T-cell (primary cell): ENCODE measurements at regions not wholly inside any gene's neighbourhood (a gene's known extent, or its start where the extent isn't known, plus 50 kb on each side); places are given as distances from the start of the nearest gene placed in this dataset.

Experiments
- ATAC-seq, 4 experiments: fragments of 200-7000 bp in 3 of 4; fragments of 150-1000 bp in 1 of 4; cut with Tn5 transposase; replicated peaks in 1 of 4; 1 replicate in 3 of 4; 2 replicates in 1 of 4; pipeline ENCODE4 v1.10.0; 2021; ENCODE audit warnings: moderate library complexity in 3 of 4, mild to moderate bottlenecking in 2 of 4, moderate number of reproducible peaks in 1 of 4
- CTCF ChIA-PET, 2 donors: fragments of 300-600 bp; sonication (Branson Sonifier 250); formaldehyde crosslinking; loops; one replicate each; lab custom pipeline; 2022; ENCODE audit warnings: antibody characterized with exemption in 2 of 2; lab: Charles Lee
- POLR2A ChIA-PET, 2 donors: fragments of 300-600 bp; sonication (Branson Sonifier 250); formaldehyde crosslinking; loops; one replicate each; lab custom pipeline; 2022; ENCODE audit warnings: antibody characterized with exemption in 2 of 2; lab: Charles Lee
- DNase-seq, 35 experiments: peaks; one replicate each; pipeline versions ENCODE4 v3.0.0 to v3.0.0-alpha.2; 2013 to 2023
- H3K27ac ChIP-seq: one replicate; pipeline ENCODE4 v1.5.1; 2013; ENCODE audit warnings: low read length
- H3K27me3 ChIP-seq, 2 experiments: replicated peaks in 1 of 2; 1 replicate in 1 of 2; 2 replicates in 1 of 2; pipeline versions ENCODE4 v1.6.1 to v1.7.0; 2013; ENCODE audit warnings: low read length in 1 of 2, mixed read lengths in 1 of 2; ENCODE audit not compliant: control insufficient read depth in 2 of 2, insufficient read depth in 2 of 2; ENCODE audit errors: extremely low read depth in 1 of 2
- H3K36me3 ChIP-seq, 2 donors: 1 replicate in 1 of 2; 2 replicates in 1 of 2; pipeline versions ENCODE4 v1.6.1 to v1.7.0; 2013; ENCODE audit warnings: low read length in 1 of 2; ENCODE audit not compliant: control insufficient read depth in 2 of 2, insufficient read depth in 1 of 2; ENCODE audit errors: extremely low read depth in 1 of 2
- H3K4me1 ChIP-seq, 2 experiments: 1 replicate in 1 of 2; 2 replicates in 1 of 2; pipeline versions ENCODE4 v1.6.1 to v1.7.0; 2013; ENCODE audit warnings: low read length in 2 of 2, mixed read lengths in 1 of 2; ENCODE audit not compliant: insufficient read depth in 2 of 2, control insufficient read depth in 1 of 2; ENCODE audit errors: extremely low read depth in 1 of 2
- H3K4me3 ChIP-seq, 2 donors: 1 replicate in 1 of 2; 2 replicates in 1 of 2; pipeline versions ENCODE4 v1.5.1 to v1.7.0; 2013; ENCODE audit warnings: mild to moderate bottlenecking in 2 of 2, low read length in 1 of 2, moderate library complexity in 1 of 2; ENCODE audit not compliant: control insufficient read depth in 1 of 2; ENCODE audit errors: extremely low read depth in 1 of 2
- H3K9me3 ChIP-seq: 2 replicates; pipeline ENCODE4 v1.7.0; 2013
- H3K27ac Mint-ChIP-seq, 2 donors: one replicate each; pipeline ENCODE4 v1.8.0; 2020 to 2021; ENCODE audit warnings: mild to moderate bottlenecking in 2 of 2, mixed read lengths in 2 of 2
- H3K27me3 Mint-ChIP-seq, 2 donors: one replicate each; pipeline ENCODE4 v1.8.0; 2021 to 2022; ENCODE audit warnings: mixed read lengths in 2 of 2
- H3K36me3 Mint-ChIP-seq: one replicate; pipeline ENCODE4 v1.8.0; 2021; ENCODE audit warnings: mixed read lengths
- H3K4me1 Mint-ChIP-seq, 3 donors: one replicate each; pipeline ENCODE4 v1.8.0; 2020 to 2022; ENCODE audit warnings: mixed read lengths in 3 of 3, mild to moderate bottlenecking in 1 of 3
- H3K4me3 Mint-ChIP-seq, 3 donors: one replicate each; pipeline ENCODE4 v1.8.0; 2020 to 2022; ENCODE audit warnings: mild to moderate bottlenecking in 3 of 3, mixed read lengths in 3 of 3, moderate library complexity in 3 of 3
- H3K9me3 Mint-ChIP-seq, 3 donors: one replicate each; pipeline ENCODE4 v1.8.0; 2020 to 2022; ENCODE audit warnings: mixed read lengths in 3 of 3
- WGBS: methylation state at CpG from one replicate; pipeline ENCODE4 v1.1.5; 2013; ENCODE audit warnings: missing lambda C conversion rate; ENCODE audit not compliant: insufficient coverage; 5-methylcytosine and 5-hydroxymethylcytosine counted together

DNA sequence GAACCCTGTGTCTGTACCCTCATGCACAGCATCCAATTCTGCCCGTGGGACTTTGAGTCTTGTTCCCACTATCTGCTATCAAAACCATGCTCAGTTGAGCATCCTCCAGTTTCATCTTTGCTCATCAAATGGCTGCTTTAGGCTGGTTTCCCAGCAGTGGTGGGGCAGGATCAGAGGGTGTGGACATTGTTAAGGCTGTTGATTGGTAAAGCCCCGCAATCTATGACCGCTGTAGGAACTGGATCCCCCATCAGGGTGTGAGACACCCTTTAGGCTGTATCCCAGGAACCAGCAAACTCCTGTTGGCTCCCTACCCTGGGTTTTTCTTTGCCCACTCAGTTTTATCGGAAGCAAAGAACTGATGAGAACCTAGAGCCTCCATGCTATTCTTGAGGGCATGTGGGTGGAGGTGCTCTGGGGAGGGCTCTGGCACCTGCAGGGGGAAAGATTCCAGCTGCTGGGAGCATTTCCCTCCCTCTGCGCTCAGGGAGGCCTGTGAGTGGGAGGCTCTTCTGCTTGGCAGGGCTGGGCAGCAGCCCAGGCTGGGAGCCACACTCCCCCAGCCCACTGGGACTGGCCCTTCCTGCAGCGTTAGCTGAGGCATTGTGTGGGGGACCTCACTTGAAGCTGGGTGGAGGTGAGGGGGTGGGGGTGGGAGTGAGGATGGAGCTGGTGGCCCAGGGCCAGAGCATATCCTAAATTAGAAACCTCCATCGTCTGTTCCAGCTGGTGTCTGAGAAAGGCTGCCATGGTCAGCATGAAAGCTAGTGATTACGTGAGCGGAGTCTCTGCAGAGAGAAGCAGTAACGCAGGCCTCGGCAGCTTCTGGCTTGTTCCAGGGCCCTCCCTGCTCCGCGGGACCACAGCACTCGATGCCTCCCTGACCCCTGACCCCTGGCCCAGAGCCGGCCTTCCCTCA, 160.6 kb downstream of the IRF8 start:
- CTCF ChIA-PET = no interaction called here
- no peaks in the 10 kb centered on the region for H3K4me1 ChIP-seq
- H3K36me3 ChIP-seq = no peaks in the 10 kb centered on the region
- no peaks in the 10 kb centered on the region for H3K9me3 ChIP-seq
- H3K4me1 Mint-ChIP-seq = no peaks in the 10 kb centered on the region
- no peak overlapping the region for H3K27ac ChIP-seq
- no peak overlapping the region for H3K4me3 Mint-ChIP-seq
- no peaks in the 10 kb centered on the region for H3K9me3 Mint-ChIP-seq
- no peak for ATAC-seq
- 85% methylated on average over 11 of the region's 15 CpGs for WGBS
- H3K27me3 Mint-ChIP-seq = peaks cover 2 to 5% of the 10 kb centered on the region in 2 donors
- H3K36me3 Mint-ChIP-seq = no peaks in the 10 kb centered on the region
- peaks cover 5 to 16% of the 10 kb centered on the region in 2 experiments for H3K27me3 ChIP-seq
- H3K27ac Mint-ChIP-seq = no peak overlapping the region
- no peak for DNase-seq
- POLR2A ChIA-PET = no interaction called here
- no peak overlapping the region for H3K4me3 ChIP-seq

DNA sequence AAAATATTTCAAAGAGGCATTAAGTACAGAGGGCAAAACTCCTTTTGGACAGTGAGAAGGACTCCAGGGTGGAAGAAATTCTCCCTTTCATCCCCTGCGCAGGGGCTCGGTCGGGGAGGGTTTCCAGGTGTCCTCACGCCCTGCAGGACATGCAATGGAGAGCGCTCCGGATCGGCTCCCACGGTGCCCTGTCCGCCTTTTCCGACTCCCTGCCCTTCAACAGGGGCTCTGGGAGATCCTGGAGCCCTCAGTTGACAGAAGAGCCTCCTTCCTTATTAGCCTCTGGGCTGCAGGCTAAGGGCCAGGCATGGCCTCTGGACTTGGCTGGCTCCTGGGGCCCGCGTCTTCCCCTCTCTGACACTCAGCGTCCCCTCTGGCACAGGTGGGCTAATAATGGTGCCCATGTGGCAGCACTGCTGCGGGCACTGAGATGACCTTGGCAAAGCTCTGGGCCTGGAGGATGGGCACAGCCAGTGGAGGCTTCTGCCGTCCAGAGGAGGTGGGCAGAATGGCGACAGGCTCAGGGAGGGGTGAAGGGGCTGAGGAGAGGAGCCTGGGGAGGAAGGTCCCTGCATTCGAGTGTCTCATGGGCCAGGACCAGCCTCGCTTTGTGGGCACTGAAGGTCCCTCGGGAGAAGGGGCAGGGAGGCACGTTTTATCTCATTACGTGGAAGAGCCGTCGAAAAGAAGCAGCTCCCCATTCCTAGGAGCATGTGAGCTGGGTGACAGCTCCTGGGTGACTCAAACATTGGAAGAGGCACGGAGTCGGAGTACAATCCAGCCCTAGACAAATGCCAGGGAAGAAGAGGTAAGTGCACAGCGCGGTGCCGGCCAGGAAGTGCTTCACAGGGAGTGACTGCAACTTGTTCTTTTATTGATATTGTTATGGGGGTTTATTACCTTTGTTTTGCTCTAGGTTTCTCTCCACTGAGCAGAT, 161.7 kb downstream of the IRF8 start:
- WGBS = 80% methylated on average over 27 of the region's 28 CpGs
- Histone ChIP-seq H3K4me3 (no peak overlapping the region), H3K4me1 (no peaks in the 10 kb centered on the region), H3K36me3 (no peaks in the 10 kb centered on the region), H3K27me3 (peaks cover 5 to 17% of the 10 kb centered on the region in 2 experiments), H3K9me3 (no peaks in the 10 kb centered on the region), H3K27ac (no peak overlapping the region)
- no peak overlapping the region for H3K27ac Mint-ChIP-seq
- H3K9me3 Mint-ChIP-seq = no peaks in the 10 kb centered on the region
- ChIA-PET CTCF (no interaction called here), POLR2A (no interaction called here)
- ATAC-seq (no peak), DNase-seq (no peak)
- no peaks in the 10 kb centered on the region for H3K4me1 Mint-ChIP-seq
- H3K4me3 Mint-ChIP-seq = no peak overlapping the region
- H3K36me3 Mint-ChIP-seq = no peaks in the 10 kb centered on the region
- peaks cover 0 to 2% of the 10 kb centered on the region in 2 donors for H3K27me3 Mint-ChIP-seq

GRCh38 chr16:86061318-86061695, 162.3 kb downstream of the IRF8 start:
- CTCF ChIA-PET = no interaction called here
- Mint-ChIP-seq H3K27ac (no peak overlapping the region), H3K4me3 (no peak overlapping the region), H3K27me3 (peaks cover 0 to 2% of the 10 kb centered on the region in 2 donors), H3K9me3 (no peaks in the 10 kb centered on the region), H3K36me3 (no peaks in the 10 kb centered on the region), H3K4me1 (no peaks in the 10 kb centered on the region)
- no peaks in the 10 kb centered on the region for H3K36me3 ChIP-seq
- no peak overlapping the region for H3K4me3 ChIP-seq
- DNase-seq (no peak), ATAC-seq (no peak)
- H3K9me3 ChIP-seq = no peaks in the 10 kb centered on the region
- 59% methylated on average over 9 of the region's 11 CpGs for WGBS
- peaks cover 5 to 17% of the 10 kb centered on the region in 2 experiments for H3K27me3 ChIP-seq
- no peak overlapping the region for H3K27ac ChIP-seq
- H3K4me1 ChIP-seq = no peaks in the 10 kb centered on the region
- POLR2A ChIA-PET = no interaction called here

- no peaks in the 10 kb centered on the region for H3K36me3 Mint-ChIP-seq
- Histone ChIP-seq H3K27ac (no peak overlapping the region), H3K9me3 (no peaks in the 10 kb centered on the region), H3K36me3 (no peaks in the 10 kb centered on the region), H3K4me1 (no peaks in the 10 kb centered on the region), H3K27me3 (peaks cover 5 to 21% of the 10 kb centered on the region in 2 experiments), H3K4me3 (no peak overlapping the region)
- no peak for ATAC-seq
- DNase-seq = no peak
- 68% methylated on average over 9 of the region's 11 CpGs for whole genome bisulfite sequencing
- POLR2A ChIA-PET = no interaction called here
- peaks cover 0 to 2% of the 10 kb centered on the region in 2 donors for H3K27me3 Mint-ChIP-seq
- no peak overlapping the region for H3K27ac Mint-ChIP-seq
- no peaks in the 10 kb centered on the region for H3K4me1 Mint-ChIP-seq
- H3K9me3 Mint-ChIP-seq = no peaks in the 10 kb centered on the region
- H3K4me3 Mint-ChIP-seq = no peak overlapping the region
- CTCF ChIA-PET = no interaction called here
Observed at GRCh38 chr16:86061721-86062120, 162.8 kb downstream of the IRF8 start.

- Histone ChIP-seq H3K9me3 (no peaks in the 10 kb centered on the region), H3K27me3 (peaks cover 5 to 25% of the 10 kb centered on the region in 2 experiments), H3K4me3 (no peak overlapping the region), H3K4me1 (no peaks in the 10 kb centered on the region), H3K36me3 (no peaks in the 10 kb centered on the region), H3K27ac (no peak overlapping the region)
- ChIA-PET POLR2A (no interaction called here), CTCF (no interaction called here)
- Mint-ChIP-seq H3K9me3 (no peaks in the 10 kb centered on the region), H3K4me3 (no peak overlapping the region), H3K27ac (no peak overlapping the region), H3K27me3 (peaks cover 0 to 2% of the 10 kb centered on the region in 2 donors), H3K36me3 (no peaks in the 10 kb centered on the region), H3K4me1 (no peaks in the 10 kb centered on the region)
- WGBS = 89% methylated on average over 17 of the region's 19 CpGs
- no peak for DNase-seq
- ATAC-seq = no peak
Observed at GRCh38 chr16:86062271-86062965, 163.5 kb downstream of the IRF8 start.

DNA sequence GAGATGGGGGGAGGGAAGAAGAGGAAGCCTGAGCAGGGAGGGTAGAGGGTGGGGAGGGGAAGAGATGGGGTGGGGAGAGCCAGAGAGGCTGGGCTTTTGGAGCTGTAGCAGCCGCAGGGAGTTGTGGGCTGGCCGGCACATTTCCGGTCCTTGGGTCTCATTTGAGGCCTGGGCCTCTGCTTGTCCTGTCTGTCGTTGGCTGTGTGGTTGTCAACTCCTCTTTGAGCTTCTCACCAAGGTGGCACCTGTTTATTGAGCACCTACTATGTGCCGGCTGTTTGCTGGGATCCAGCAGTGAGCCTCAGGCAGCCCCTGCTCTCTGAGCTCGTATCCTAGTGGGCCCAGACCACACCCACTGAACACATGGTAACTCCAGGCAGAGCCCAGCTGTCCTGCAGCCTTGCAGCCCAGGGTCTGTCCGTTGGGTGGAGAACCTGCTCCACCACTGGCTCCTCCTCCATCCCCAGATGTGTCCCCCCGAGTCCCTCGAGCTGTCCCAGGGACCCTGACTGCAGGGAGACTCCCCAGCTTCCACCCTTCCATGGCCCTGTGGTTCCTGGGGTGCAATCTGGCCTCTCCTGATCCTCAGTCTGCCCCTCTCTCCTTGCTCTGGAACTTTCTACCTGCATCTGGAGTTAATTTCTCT, 164.9 kb downstream of the IRF8 start:
- ATAC-seq = no peak
- 75% methylated on average over 8 of the region's 9 CpGs for WGBS
- Histone ChIP-seq H3K9me3 (no peaks in the 10 kb centered on the region), H3K4me1 (no peaks in the 10 kb centered on the region), H3K27ac (no peak overlapping the region), H3K27me3 (peaks cover 0 to 37% of the 10 kb centered on the region in 2 experiments), H3K36me3 (no peaks in the 10 kb centered on the region), H3K4me3 (no peak overlapping the region)
- POLR2A ChIA-PET = no interaction called here
- Mint-ChIP-seq H3K9me3 (no peaks in the 10 kb centered on the region), H3K36me3 (peaks cover 3% of the 10 kb centered on the region), H3K27ac (no peak overlapping the region), H3K27me3 (peaks cover 8 to 13% of the 10 kb centered on the region in 2 donors), H3K4me3 (no peak overlapping the region), H3K4me1 (no peaks in the 10 kb centered on the region)
- DNase-seq = no peak
- CTCF ChIA-PET = no interaction called here
